Neural cell (in vitro differentiated cells): ENCODE measurements at regions not wholly inside any gene's neighbourhood (a gene's known extent, or its start where the extent isn't known, plus 50 kb on each side); places are given as distances from the start of the nearest gene placed in this dataset.
A peak's percentile ranks its signal among the peaks of the same experiment; 100 is the strongest.

Experiments used
- EP300 ChIP-seq: fragments of 450-650 bp; conservative IDR thresholded peaks from 2 replicates; pipeline ENCODE4 v1.6.1; 2014; ENCODE audit warnings: antibody characterized with exemption, mild to moderate bottlenecking, moderate library complexity; ENCODE audit not compliant: poor library complexity, severe bottlenecking
- EZH2 ChIP-seq: fragments of 200-600, 300-800 bp; shearing (Covaris generic), sonication (generic); IDR thresholded peaks from 2 replicates; pipeline ENCODE4 v1.6.1; 2014; ENCODE audit warnings: antibody characterized with exemption, low read length, borderline replicate concordance, mild to moderate bottlenecking; ENCODE audit not compliant: insufficient read depth, poor library complexity, severe bottlenecking
- MXI1 ChIP-seq: fragments of 450-650 bp; conservative IDR thresholded peaks from 2 replicates; pipeline ENCODE4 v1.6.1; 2014; ENCODE audit warnings: antibody characterized with exemption, mild to moderate bottlenecking; ENCODE audit not compliant: poor library complexity, severe bottlenecking
- POLR2AphosphoS5 ChIP-seq: IDR thresholded peaks from 2 replicates; pipeline ENCODE4 v1.6.1; 2012
- RAD21 ChIP-seq: fragments of 450-650 bp; conservative IDR thresholded peaks from 2 replicates; pipeline ENCODE4 v1.6.1; 2014; ENCODE audit warnings: antibody characterized with exemption, mild to moderate bottlenecking, moderate library complexity
- SMC3 ChIP-seq: fragments of 450-650 bp; conservative IDR thresholded peaks from 2 replicates; pipeline ENCODE4 v1.6.1; 2014; ENCODE audit warnings: antibody characterized with exemption, mild to moderate bottlenecking, moderate library complexity; ENCODE audit not compliant: poor library complexity
- TAF1 ChIP-seq: IDR thresholded peaks from 2 replicates; pipeline ENCODE4 v1.6.1; 2012; ENCODE audit warnings: low read depth
- TF ChIP-seq, protein P1 (sequence below): fragments of 450-650 bp; IDR thresholded peaks from 2 replicates; pipeline ENCODE4 v1.5.1; 2014; ENCODE audit warnings: antibody characterized with exemption, mild to moderate bottlenecking, moderate library complexity; ENCODE audit not compliant: poor library complexity, severe bottlenecking
- TF ChIP-seq, protein P2 (sequence below): IDR thresholded peaks from 2 replicates; pipeline ENCODE4 v1.6.1; 2012; ENCODE audit warnings: borderline replicate concordance

DNA sequence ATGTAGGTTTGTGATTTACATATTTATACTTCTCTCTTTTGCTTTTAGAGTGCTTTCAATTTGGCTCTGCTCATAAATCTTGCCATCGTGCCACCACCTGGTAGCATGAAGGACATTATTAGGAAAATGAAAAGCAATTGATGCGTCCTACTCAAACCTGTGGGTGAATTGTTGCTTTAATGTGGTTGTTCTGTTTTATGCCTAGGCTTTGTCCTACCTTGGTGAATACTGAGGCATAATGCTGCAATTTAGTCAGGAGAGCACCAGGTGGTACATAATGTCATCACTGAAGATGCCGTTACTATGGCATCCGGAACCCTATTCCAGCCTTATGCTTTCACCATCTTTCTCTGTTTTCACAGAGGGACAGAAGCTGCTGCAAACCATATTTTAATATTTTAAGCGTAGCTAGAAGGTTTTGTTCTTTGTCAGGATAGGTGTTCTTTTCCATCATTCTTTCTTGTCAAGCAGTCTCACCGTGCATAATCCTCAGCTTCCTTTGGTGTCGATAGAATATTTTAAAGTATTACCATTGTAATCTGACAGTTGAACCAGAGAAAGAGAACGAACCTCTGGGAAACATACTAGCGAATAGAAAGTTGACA is 68.5 kb upstream of the PKP2 start:
- no peak for TF ChIP-seq EZH2
- TF ChIP-seq, protein P1, sequence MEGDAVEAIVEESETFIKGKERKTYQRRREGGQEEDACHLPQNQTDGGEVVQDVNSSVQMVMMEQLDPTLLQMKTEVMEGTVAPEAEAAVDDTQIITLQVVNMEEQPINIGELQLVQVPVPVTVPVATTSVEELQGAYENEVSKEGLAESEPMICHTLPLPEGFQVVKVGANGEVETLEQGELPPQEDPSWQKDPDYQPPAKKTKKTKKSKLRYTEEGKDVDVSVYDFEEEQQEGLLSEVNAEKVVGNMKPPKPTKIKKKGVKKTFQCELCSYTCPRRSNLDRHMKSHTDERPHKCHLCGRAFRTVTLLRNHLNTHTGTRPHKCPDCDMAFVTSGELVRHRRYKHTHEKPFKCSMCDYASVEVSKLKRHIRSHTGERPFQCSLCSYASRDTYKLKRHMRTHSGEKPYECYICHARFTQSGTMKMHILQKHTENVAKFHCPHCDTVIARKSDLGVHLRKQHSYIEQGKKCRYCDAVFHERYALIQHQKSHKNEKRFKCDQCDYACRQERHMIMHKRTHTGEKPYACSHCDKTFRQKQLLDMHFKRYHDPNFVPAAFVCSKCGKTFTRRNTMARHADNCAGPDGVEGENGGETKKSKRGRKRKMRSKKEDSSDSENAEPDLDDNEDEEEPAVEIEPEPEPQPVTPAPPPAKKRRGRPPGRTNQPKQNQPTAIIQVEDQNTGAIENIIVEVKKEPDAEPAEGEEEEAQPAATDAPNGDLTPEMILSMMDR, result peak; percentile 50
- peak; percentile 66 for TF ChIP-seq RAD21
- peak; percentile 85 for TF ChIP-seq EP300
- peak; percentile 50 for TF ChIP-seq POLR2AphosphoS5
- TF ChIP-seq MXI1, result peak; percentile 52
- peak; percentile 58 for TF ChIP-seq SMC3
- no peak for TF ChIP-seq TAF1
- TF ChIP-seq, protein P2, sequence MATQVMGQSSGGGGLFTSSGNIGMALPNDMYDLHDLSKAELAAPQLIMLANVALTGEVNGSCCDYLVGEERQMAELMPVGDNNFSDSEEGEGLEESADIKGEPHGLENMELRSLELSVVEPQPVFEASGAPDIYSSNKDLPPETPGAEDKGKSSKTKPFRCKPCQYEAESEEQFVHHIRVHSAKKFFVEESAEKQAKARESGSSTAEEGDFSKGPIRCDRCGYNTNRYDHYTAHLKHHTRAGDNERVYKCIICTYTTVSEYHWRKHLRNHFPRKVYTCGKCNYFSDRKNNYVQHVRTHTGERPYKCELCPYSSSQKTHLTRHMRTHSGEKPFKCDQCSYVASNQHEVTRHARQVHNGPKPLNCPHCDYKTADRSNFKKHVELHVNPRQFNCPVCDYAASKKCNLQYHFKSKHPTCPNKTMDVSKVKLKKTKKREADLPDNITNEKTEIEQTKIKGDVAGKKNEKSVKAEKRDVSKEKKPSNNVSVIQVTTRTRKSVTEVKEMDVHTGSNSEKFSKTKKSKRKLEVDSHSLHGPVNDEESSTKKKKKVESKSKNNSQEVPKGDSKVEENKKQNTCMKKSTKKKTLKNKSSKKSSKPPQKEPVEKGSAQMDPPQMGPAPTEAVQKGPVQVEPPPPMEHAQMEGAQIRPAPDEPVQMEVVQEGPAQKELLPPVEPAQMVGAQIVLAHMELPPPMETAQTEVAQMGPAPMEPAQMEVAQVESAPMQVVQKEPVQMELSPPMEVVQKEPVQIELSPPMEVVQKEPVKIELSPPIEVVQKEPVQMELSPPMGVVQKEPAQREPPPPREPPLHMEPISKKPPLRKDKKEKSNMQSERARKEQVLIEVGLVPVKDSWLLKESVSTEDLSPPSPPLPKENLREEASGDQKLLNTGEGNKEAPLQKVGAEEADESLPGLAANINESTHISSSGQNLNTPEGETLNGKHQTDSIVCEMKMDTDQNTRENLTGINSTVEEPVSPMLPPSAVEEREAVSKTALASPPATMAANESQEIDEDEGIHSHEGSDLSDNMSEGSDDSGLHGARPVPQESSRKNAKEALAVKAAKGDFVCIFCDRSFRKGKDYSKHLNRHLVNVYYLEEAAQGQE, result peak; percentile 65
